ENCODE measurements at regions not wholly inside any gene's neighbourhood (a gene's known extent, or its start where the extent isn't known, plus 50 kb on each side); places are given as distances from the start of the nearest gene placed in this dataset.

- TF ChIP-seq POLR2A (IDR thresholded peaks at IDR 0.05) (no peak), CTCF (IDR thresholded peaks at IDR 0.05) (no peak)
These were observed 124.9 kb upstream of the UBL3 start for GRCh38 chr13:29975283-29975682.

All from upper lobe of left lung (tissue), 4 donors.